ENCODE measurements at regions not wholly inside any gene's neighbourhood (a gene's known extent, or its start where the extent isn't known, plus 50 kb on each side); places are given as distances from the start of the nearest gene placed in this dataset.

DNA sequence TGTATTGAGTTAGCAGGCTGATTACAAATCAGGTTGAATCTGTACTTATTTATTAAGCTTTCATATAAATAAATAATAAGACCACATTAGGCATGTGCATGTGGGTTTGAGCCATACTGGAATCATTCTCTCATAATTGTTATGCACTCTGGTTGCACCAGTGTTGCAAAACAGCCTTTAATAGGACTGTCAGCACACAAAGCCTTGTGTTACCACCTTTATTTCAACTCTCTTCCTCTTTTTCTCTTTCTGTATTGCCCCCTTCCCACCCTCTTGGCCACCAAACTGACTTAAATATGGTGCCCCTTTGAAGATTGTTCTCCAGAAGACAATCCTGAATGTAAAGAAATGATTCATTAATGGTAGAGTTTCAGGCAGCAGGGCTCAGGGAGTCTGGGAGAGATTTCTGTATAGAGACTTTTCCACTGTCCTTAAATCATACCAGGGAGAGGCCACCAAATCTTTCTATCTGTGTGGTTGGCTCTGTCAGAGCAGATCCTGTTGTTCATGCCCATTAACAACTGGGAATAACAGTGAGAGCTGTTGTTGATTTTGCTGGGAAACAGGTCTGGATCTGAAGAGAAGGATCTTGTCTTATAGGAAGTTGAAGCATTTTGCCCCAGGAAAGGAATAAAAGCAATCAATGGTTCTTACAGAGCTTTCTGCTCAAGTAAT is 131.6 kb upstream of the SOX4 start:
- Histone ChIP-seq H3K9me3 (ENCODE audit: control insufficient read depth in 2 of 2, insufficient read depth in 1 of 2, low read depth in 1 of 2, low read length in 1 of 2) (peaks cover 0 to 13% of the 10 kb centered on the region in 2 donors), H3K27me3 (ENCODE audit: control insufficient read depth in 3 of 3, insufficient read depth in 3 of 3, low read length in 3 of 3) (no peaks in the 10 kb centered on the region), H3K36me3 (ENCODE audit: control insufficient read depth in 3 of 3, insufficient read depth in 2 of 3, low read depth in 1 of 3, low read length in 3 of 3) (no peaks in the 10 kb centered on the region), H3K27ac (ENCODE audit: low read depth in 1 of 3, low read length in 2 of 3) (no peak overlapping the region), H3K4me1 (ENCODE audit: control insufficient read depth in 3 of 3, insufficient read depth in 2 of 3, low read depth in 1 of 3, low read length in 2 of 3) (no peaks in the 10 kb centered on the region), H3K4me3 (ENCODE audit: low read depth in 1 of 3, low read length in 3 of 3) (no peak overlapping the region)
- no peak for DNase-seq
- no peak for FAIRE-seq

- no peak for DNase-seq
- Histone ChIP-seq H3K27ac (ENCODE audit: low read depth in 1 of 3, low read length in 2 of 3) (no peak overlapping the region), H3K4me3 (ENCODE audit: low read depth in 1 of 3, low read length in 3 of 3) (no peak overlapping the region), H3K9me3 (ENCODE audit: control insufficient read depth in 2 of 2, insufficient read depth in 1 of 2, low read depth in 1 of 2, low read length in 1 of 2) (peaks cover 0 to 14% of the 10 kb centered on the region in 2 donors), H3K4me1 (ENCODE audit: control insufficient read depth in 3 of 3, insufficient read depth in 2 of 3, low read depth in 1 of 3, low read length in 2 of 3) (no peaks in the 10 kb centered on the region), H3K36me3 (ENCODE audit: control insufficient read depth in 3 of 3, insufficient read depth in 2 of 3, low read depth in 1 of 3, low read length in 3 of 3) (no peaks in the 10 kb centered on the region), H3K27me3 (ENCODE audit: control insufficient read depth in 3 of 3, insufficient read depth in 3 of 3, low read length in 3 of 3) (no peaks in the 10 kb centered on the region)
- FAIRE-seq = no peak
- 89 to 94% (median 89%) methylated on average over 2 of the region's 2 CpGs for WGBS, 3 donors
Measured at GRCh38 chr6:21462519-21462852, 131.1 kb upstream of the SOX4 start.

DNA sequence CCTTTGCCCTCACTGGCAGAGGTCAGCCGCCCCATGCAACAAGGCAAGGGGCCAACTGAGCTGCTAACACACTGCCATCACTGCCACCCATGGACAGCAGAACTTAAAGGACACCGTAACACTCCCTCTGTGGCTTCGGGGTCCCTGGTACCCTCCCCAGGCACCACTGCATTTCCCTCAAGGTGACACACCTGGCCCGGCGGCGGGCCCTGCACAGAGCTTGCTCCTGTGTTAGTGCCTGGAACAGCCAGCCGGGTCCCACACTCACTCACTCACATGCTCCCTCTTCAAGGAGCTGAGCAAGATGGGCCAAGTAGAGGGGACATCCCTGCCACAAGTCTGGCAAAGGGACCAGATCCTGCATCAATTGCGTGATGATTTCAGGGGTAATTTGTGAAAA is 126.5 kb upstream of the SOX4 start:
- 93 to 96% (median 94%) methylated on average over 8 of the region's 8 CpGs for WGBS, 3 donors
- no peaks in the 10 kb centered on the region for H3K27me3 ChIP-seq (ENCODE audit: control insufficient read depth in 3 of 3, insufficient read depth in 3 of 3, low read length in 3 of 3)
- no peak for DNase-seq

DNA sequence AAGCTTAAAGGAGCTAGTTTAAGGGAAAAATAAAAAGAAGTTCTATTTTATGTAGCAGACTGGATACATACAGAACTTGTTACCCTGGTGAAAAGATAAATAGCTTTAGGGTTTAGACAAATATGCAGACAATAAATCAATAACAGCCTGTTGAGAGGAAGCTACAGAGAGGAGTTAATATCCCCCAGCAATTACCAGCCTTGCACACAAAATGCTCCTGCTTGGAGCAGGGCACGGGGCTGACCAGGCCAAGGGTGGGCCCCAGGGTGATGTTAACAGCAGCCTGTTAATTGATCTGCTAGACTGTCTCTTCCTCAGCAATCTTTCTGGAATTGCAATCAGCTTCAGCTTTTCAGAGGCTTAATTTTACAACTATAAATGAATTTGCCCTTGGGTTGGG is 125.1 kb upstream of the SOX4 start:
- 8 to 42% (median 40%) methylated on average over 1 of the region's 1 CpG for WGBS, 3 donors
- H3K27ac ChIP-seq (ENCODE audit: low read depth in 1 of 3, low read length in 2 of 3) = no peak overlapping the region
- no peaks in the 10 kb centered on the region for H3K27me3 ChIP-seq (ENCODE audit: control insufficient read depth in 3 of 3, insufficient read depth in 3 of 3, low read length in 3 of 3)
- peaks cover 0 to 10% of the 10 kb centered on the region in 2 donors for H3K9me3 ChIP-seq (ENCODE audit: control insufficient read depth in 2 of 2, insufficient read depth in 1 of 2, low read depth in 1 of 2, low read length in 1 of 2)
- no peaks in the 10 kb centered on the region for H3K36me3 ChIP-seq (ENCODE audit: control insufficient read depth in 3 of 3, insufficient read depth in 2 of 3, low read depth in 1 of 3, low read length in 3 of 3)
- no peak for FAIRE-seq
- DNase-seq = no peak
- peaks cover 0 to 7% (median 0%) of the 10 kb centered on the region in 3 donors for H3K4me1 ChIP-seq (ENCODE audit: control insufficient read depth in 3 of 3, insufficient read depth in 2 of 3, low read depth in 1 of 3, low read length in 2 of 3)
- no peak overlapping the region for H3K4me3 ChIP-seq (ENCODE audit: low read depth in 1 of 3, low read length in 3 of 3)

More for the DNA sequence above, 126.5 kb upstream of the SOX4 start:
- Histone ChIP-seq H3K27ac (ENCODE audit: low read depth in 1 of 3, low read length in 2 of 3) (no peak overlapping the region), H3K9me3 (ENCODE audit: control insufficient read depth in 2 of 2, insufficient read depth in 1 of 2, low read depth in 1 of 2, low read length in 1 of 2) (peaks cover 0 to 10% of the 10 kb centered on the region in 2 donors), H3K36me3 (ENCODE audit: control insufficient read depth in 3 of 3, insufficient read depth in 2 of 3, low read depth in 1 of 3, low read length in 3 of 3) (no peaks in the 10 kb centered on the region), H3K4me1 (ENCODE audit: control insufficient read depth in 3 of 3, insufficient read depth in 2 of 3, low read depth in 1 of 3, low read length in 2 of 3) (peaks cover 0 to 7% (median 0%) of the 10 kb centered on the region in 3 donors), H3K4me3 (ENCODE audit: low read depth in 1 of 3, low read length in 3 of 3) (no peak overlapping the region)
- no peak for FAIRE-seq

- FAIRE-seq (no peak), DNase-seq (peak; percentile 52 to 64)
- Histone ChIP-seq H3K27me3 (ENCODE audit: control insufficient read depth in 3 of 3, insufficient read depth in 3 of 3, low read length in 3 of 3) (no peaks in the 10 kb centered on the region), H3K4me1 (ENCODE audit: control insufficient read depth in 3 of 3, insufficient read depth in 2 of 3, low read depth in 1 of 3, low read length in 2 of 3) (peaks cover 0 to 7% (median 0%) of the 10 kb centered on the region in 3 donors), H3K36me3 (ENCODE audit: control insufficient read depth in 3 of 3, insufficient read depth in 2 of 3, low read depth in 1 of 3, low read length in 3 of 3) (no peaks in the 10 kb centered on the region), H3K9me3 (ENCODE audit: control insufficient read depth in 2 of 2, insufficient read depth in 1 of 2, low read depth in 1 of 2, low read length in 1 of 2) (peaks cover 0 to 10% of the 10 kb centered on the region in 2 donors), H3K27ac (ENCODE audit: low read depth in 1 of 3, low read length in 2 of 3) (no peak overlapping the region), H3K4me3 (ENCODE audit: low read depth in 1 of 3, low read length in 3 of 3) (no peak overlapping the region)
- 12 to 60% (median 46%) methylated on average over 3 of the region's 3 CpGs for WGBS, 3 donors
Measured at GRCh38 chr6:21469213-21469612, 124.3 kb upstream of the SOX4 start.

DNA sequence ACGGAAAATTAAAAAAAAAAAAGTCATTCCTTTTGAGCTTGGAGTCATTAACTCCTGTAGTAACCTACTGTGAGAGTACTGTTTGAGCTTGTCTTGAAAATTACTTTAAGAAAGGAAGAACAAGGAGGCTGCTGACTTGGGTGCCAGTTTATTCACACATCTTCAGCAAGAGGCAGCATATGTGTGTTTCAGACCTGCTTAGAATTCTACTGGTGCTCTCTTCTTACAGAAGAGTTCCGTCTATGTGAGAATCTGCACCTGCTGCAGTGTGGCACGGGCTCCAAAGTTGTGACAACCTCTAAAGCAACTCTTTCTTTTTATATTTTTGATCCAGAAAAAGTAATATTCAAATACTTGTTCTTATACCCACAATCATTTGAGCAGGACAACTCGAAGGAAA is 117.4 kb upstream of the SOX4 start:
- FAIRE-seq (no peak), DNase-seq (no peak)
- Histone ChIP-seq H3K27ac (ENCODE audit: low read depth in 1 of 3, low read length in 2 of 3) (no peak overlapping the region), H3K4me3 (ENCODE audit: low read depth in 1 of 3, low read length in 3 of 3) (no peak overlapping the region), H3K9me3 (ENCODE audit: control insufficient read depth in 2 of 2, insufficient read depth in 1 of 2, low read depth in 1 of 2, low read length in 1 of 2) (no peaks in the 10 kb centered on the region), H3K36me3 (ENCODE audit: control insufficient read depth in 3 of 3, insufficient read depth in 2 of 3, low read depth in 1 of 3, low read length in 3 of 3) (no peaks in the 10 kb centered on the region), H3K4me1 (ENCODE audit: control insufficient read depth in 3 of 3, insufficient read depth in 2 of 3, low read depth in 1 of 3, low read length in 2 of 3) (no peaks in the 10 kb centered on the region), H3K27me3 (ENCODE audit: control insufficient read depth in 3 of 3, insufficient read depth in 3 of 3, low read length in 3 of 3) (no peaks in the 10 kb centered on the region)
- 77 to 80% (median 79%) methylated on average over 4 of the region's 4 CpGs for WGBS, 3 donors

GRCh38 chr6:21478411-21478810 is 115.1 kb upstream of the SOX4 start:
- H3K9me3 ChIP-seq (ENCODE audit: control insufficient read depth in 2 of 2, insufficient read depth in 1 of 2, low read depth in 1 of 2, low read length in 1 of 2) = no peaks in the 10 kb centered on the region
- no peak for DNase-seq
- H3K4me3 ChIP-seq (ENCODE audit: low read depth in 1 of 3, low read length in 3 of 3) = no peak overlapping the region
- H3K27ac ChIP-seq (ENCODE audit: low read depth in 1 of 3, low read length in 2 of 3) = no peak overlapping the region
- WGBS, 3 donors = 35 to 43% (median 40%) methylated on average over 2 of the region's 2 CpGs
- H3K36me3 ChIP-seq (ENCODE audit: control insufficient read depth in 3 of 3, insufficient read depth in 2 of 3, low read depth in 1 of 3, low read length in 3 of 3) = no peaks in the 10 kb centered on the region
- no peaks in the 10 kb centered on the region for H3K4me1 ChIP-seq (ENCODE audit: control insufficient read depth in 3 of 3, insufficient read depth in 2 of 3, low read depth in 1 of 3, low read length in 2 of 3)
- no peak for FAIRE-seq
- H3K27me3 ChIP-seq (ENCODE audit: control insufficient read depth in 3 of 3, insufficient read depth in 3 of 3, low read length in 3 of 3) = no peaks in the 10 kb centered on the region

GRCh38 chr6:21478883-21479539 is 114.5 kb upstream of the SOX4 start:
- Histone ChIP-seq H3K4me1 (ENCODE audit: control insufficient read depth in 3 of 3, insufficient read depth in 2 of 3, low read depth in 1 of 3, low read length in 2 of 3) (no peaks in the 10 kb centered on the region), H3K4me3 (ENCODE audit: low read depth in 1 of 3, low read length in 3 of 3) (no peak overlapping the region), H3K27ac (ENCODE audit: low read depth in 1 of 3, low read length in 2 of 3) (no peak overlapping the region), H3K9me3 (ENCODE audit: control insufficient read depth in 2 of 2, insufficient read depth in 1 of 2, low read depth in 1 of 2, low read length in 1 of 2) (no peaks in the 10 kb centered on the region), H3K36me3 (ENCODE audit: control insufficient read depth in 3 of 3, insufficient read depth in 2 of 3, low read depth in 1 of 3, low read length in 3 of 3) (no peaks in the 10 kb centered on the region), H3K27me3 (ENCODE audit: control insufficient read depth in 3 of 3, insufficient read depth in 3 of 3, low read length in 3 of 3) (no peaks in the 10 kb centered on the region)
- DNase-seq (peak; percentile 18 to 28), FAIRE-seq (no peak)
- 25 to 41% (median 33%) methylated on average over 15 of the region's 15 CpGs for WGBS, 3 donors

GRCh38 chr6:21486115-21486514 is 107.4 kb upstream of the SOX4 start:
- H3K9me3 ChIP-seq (ENCODE audit: control insufficient read depth in 2 of 2, insufficient read depth in 1 of 2, low read depth in 1 of 2, low read length in 1 of 2) = no peaks in the 10 kb centered on the region
- H3K27ac ChIP-seq (ENCODE audit: low read depth in 1 of 3, low read length in 2 of 3) = no peak overlapping the region
- no peaks in the 10 kb centered on the region for H3K27me3 ChIP-seq (ENCODE audit: control insufficient read depth in 3 of 3, insufficient read depth in 3 of 3, low read length in 3 of 3)
- DNase-seq (no peak), FAIRE-seq (no peak)
- H3K4me3 ChIP-seq (ENCODE audit: low read depth in 1 of 3, low read length in 3 of 3) = no peak overlapping the region
- WGBS, 3 donors = 68 to 91% (median 80%) methylated on average over 4 of the region's 4 CpGs
- H3K4me1 ChIP-seq (ENCODE audit: control insufficient read depth in 3 of 3, insufficient read depth in 2 of 3, low read depth in 1 of 3, low read length in 2 of 3) = no peaks in the 10 kb centered on the region
- no peaks in the 10 kb centered on the region for H3K36me3 ChIP-seq (ENCODE audit: control insufficient read depth in 3 of 3, insufficient read depth in 2 of 3, low read depth in 1 of 3, low read length in 3 of 3)
